ENCODE measurements at regions not wholly inside any gene's neighbourhood (a gene's known extent, or its start where the extent isn't known, plus 50 kb on each side); places are given as distances from the start of the nearest gene placed in this dataset.

DNA sequence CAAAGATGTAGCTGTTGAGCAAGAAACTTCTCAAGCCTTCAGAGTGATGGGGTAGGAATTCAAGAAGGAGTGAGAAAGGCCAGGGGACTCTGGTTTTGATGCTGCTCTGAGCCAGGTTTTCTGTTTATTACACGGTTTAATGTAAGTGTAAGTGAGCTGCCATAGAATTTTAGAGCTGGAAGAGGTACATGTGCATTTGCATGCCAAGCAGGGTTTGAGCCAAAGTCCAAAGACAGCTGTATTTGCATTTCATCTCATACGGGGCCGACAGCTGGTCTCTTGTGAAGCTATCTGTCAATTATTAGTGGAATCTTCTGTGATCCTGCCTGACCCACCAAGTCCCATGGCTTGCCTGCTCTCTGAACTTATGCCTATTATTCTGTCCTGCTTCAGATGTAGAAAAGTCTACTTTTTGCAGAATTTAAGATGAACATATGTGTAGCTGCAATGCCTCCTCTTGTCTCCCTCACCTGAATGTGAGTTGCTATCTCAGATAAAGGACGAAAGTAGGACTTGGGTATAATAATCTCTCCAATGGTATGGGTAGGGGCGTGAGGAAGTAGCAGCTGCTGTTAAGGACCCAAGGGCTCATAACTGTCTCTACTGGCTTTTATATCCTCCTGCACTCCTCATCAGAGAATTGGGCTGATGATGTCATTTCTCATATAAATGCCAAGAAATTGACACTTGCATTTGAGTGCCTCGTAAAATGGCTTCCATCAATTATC, 160.0 kb downstream of the SQOR start:
- Histone ChIP-seq H3K4me1 (no peaks in the 10 kb centered on the region), H3K4me3 (no peak overlapping the region), H3K36me3 (no peaks in the 10 kb centered on the region), H3K9me3 (replicated peaks) (no peaks in the 10 kb centered on the region), H3K27me3 (ENCODE audit: low read depth) (peaks cover 35% of the 10 kb centered on the region), H3K27ac (replicated peaks) (no peak overlapping the region)
- intact Hi-C loops (cut with micrococcal nuclease) = no loop called here
- TF ChIP-seq, protein P1, sequence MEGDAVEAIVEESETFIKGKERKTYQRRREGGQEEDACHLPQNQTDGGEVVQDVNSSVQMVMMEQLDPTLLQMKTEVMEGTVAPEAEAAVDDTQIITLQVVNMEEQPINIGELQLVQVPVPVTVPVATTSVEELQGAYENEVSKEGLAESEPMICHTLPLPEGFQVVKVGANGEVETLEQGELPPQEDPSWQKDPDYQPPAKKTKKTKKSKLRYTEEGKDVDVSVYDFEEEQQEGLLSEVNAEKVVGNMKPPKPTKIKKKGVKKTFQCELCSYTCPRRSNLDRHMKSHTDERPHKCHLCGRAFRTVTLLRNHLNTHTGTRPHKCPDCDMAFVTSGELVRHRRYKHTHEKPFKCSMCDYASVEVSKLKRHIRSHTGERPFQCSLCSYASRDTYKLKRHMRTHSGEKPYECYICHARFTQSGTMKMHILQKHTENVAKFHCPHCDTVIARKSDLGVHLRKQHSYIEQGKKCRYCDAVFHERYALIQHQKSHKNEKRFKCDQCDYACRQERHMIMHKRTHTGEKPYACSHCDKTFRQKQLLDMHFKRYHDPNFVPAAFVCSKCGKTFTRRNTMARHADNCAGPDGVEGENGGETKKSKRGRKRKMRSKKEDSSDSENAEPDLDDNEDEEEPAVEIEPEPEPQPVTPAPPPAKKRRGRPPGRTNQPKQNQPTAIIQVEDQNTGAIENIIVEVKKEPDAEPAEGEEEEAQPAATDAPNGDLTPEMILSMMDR (IDR thresholded peaks at IDR 0.05; ENCODE audit: borderline replicate concordance) = no peak
- no peak for DNase-seq

DNA sequence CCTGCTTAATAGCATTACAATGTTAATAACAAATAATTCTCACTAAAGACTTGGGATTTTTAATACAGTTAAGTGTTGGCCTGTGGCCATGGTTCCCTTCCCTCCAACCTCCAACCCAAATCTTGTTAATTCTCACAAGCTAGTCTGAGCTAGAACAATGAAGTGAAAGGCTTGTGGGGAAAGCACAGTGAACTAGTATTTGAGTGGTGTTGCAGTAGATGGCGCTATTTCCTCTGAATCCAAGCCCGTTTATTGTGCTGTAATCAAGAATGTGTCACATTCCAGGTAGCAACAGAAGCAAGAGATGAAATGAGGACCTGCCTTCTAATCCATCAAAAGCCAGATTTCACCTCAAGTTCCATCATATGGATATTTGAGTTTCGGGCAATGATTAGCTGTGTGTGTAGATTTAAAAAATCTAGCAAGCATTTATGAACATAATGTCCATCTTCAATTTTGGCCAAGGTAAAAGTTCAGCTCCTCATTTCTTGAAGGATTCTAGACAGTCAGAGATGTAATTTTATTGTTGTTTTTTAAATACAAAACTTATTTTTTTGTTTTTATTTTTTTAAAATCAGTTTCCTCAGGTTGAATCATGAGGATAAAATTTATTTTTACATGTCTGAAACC, 160.7 kb downstream of the SQOR start:
- intact Hi-C loops (cut with micrococcal nuclease) = no loop called here
- DNase-seq = no peak
- TF ChIP-seq, protein P1 (IDR thresholded peaks at IDR 0.05; ENCODE audit: borderline replicate concordance) = peak; percentile 70

DNA sequence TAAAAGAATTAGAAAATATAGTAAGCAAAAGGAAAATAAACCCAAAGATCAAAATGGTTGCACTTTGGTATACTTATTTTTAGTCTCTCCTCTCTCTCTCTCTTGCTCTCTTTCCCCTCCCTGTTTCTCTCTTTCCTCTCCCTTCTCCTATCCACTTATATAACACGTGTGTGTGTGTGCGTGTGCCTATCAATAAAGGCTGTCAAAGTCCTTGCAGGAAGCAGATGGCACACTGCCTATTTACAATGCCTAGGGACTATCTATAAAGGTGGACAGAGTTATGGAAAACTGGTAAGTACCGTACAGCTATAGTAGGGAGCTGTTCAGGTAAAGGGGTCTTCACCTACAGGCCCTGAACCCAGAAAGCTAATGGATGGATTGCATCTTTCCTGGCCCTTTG, 161.6 kb downstream of the SQOR start:
- Histone ChIP-seq H3K9me3 (replicated peaks) (no peaks in the 10 kb centered on the region), H3K4me3 (no peak overlapping the region), H3K36me3 (no peaks in the 10 kb centered on the region), H3K27me3 (ENCODE audit: low read depth) (peaks cover 26% of the 10 kb centered on the region), H3K4me1 (no peaks in the 10 kb centered on the region), H3K27ac (replicated peaks) (no peak overlapping the region)
- no peak for DNase-seq
- intact Hi-C loops (cut with micrococcal nuclease) = no loop called here
- TF ChIP-seq, protein P1 (IDR thresholded peaks at IDR 0.05; ENCODE audit: borderline replicate concordance) = no peak

More for the DNA sequence above, 160.7 kb downstream of the SQOR start:
- Histone ChIP-seq H3K4me3 (no peak overlapping the region), H3K27me3 (ENCODE audit: low read depth) (peaks cover 34% of the 10 kb centered on the region), H3K9me3 (replicated peaks) (no peaks in the 10 kb centered on the region), H3K36me3 (no peaks in the 10 kb centered on the region), H3K4me1 (no peaks in the 10 kb centered on the region), H3K27ac (replicated peaks) (no peak overlapping the region)

DNA sequence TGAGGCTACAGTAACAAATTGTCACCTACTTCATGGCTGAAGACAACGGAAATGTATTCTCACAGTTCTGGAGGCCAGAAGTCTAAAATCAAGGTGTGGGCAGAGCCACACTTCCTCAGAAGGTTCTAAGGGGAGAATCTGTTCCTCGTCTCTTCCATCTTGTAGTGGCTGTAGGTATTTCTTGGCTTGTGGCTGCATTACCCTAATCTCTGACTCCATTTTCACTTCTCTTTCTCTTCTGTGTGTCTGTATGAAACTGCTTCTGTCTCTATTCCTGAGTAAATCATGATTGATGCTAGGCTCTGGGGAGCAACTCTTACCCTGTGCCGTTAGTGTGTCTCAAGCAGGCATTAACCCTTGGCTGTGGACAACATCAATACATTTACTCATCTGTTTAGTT, 164.7 kb downstream of the SQOR start:
- no peaks in the 10 kb centered on the region for H3K36me3 ChIP-seq
- H3K4me1 ChIP-seq = no peaks in the 10 kb centered on the region
- TF ChIP-seq, protein P1 (IDR thresholded peaks at IDR 0.05; ENCODE audit: borderline replicate concordance) = no peak
- intact Hi-C loops (cut with micrococcal nuclease) = no loop called here
- H3K27me3 ChIP-seq (ENCODE audit: low read depth) = peaks cover 4% of the 10 kb centered on the region
- no peak overlapping the region for H3K4me3 ChIP-seq
- DNase-seq = no peak
- no peak overlapping the region for H3K27ac ChIP-seq (replicated peaks)
- no peaks in the 10 kb centered on the region for H3K9me3 ChIP-seq (replicated peaks)

DNA sequence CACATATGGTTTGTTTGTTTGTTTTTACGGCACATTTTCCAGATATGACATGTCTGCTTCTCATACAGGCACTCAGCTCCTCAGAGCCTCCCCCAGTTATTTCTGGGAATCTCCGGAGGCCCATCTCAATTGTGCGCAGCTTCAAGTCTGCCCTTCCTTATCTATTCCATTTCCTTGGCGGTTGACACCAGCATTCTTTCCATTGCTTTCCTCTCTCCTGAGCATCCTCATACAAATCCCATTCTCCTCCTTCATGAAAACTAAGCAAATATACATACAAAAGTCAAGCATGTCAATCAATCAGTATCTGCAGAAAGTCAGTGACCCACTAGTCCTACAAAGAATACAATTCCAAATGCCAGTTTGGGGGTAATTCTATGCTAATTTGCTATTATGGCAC, 166.7 kb downstream of the SQOR start:
- DNase-seq = no peak
- H3K9me3 ChIP-seq (replicated peaks) = no peaks in the 10 kb centered on the region
- no peaks in the 10 kb centered on the region for H3K4me1 ChIP-seq
- TF ChIP-seq, protein P1 (IDR thresholded peaks at IDR 0.05; ENCODE audit: borderline replicate concordance) = no peak
- no peaks in the 10 kb centered on the region for H3K36me3 ChIP-seq
- no peaks in the 10 kb centered on the region for H3K27me3 ChIP-seq (ENCODE audit: low read depth)
- no peak overlapping the region for H3K27ac ChIP-seq (replicated peaks)
- intact Hi-C loops (cut with micrococcal nuclease) = no loop called here
- no peak overlapping the region for H3K4me3 ChIP-seq
